Ishikawa (cell line): ENCODE measurements at regions not wholly inside any gene's neighbourhood (a gene's known extent, or its start where the extent isn't known, plus 50 kb on each side); places are given as distances from the start of the nearest gene placed in this dataset.

Source experiments
- CREB1 ChIP-seq: IDR thresholded peaks from 2 replicates; pipeline ENCODE4 v1.6.1; 2012; ENCODE audit warnings: low read depth
- RAD21 ChIP-seq: IDR thresholded peaks from 2 replicates; pipeline ENCODE4 v1.6.1; 2012; ENCODE audit warnings: low read depth
- TAF1 ChIP-seq: IDR thresholded peaks from 2 replicates; pipeline ENCODE4 v1.6.1; 2012; ENCODE audit warnings: low read depth, mild to moderate bottlenecking

DNA sequence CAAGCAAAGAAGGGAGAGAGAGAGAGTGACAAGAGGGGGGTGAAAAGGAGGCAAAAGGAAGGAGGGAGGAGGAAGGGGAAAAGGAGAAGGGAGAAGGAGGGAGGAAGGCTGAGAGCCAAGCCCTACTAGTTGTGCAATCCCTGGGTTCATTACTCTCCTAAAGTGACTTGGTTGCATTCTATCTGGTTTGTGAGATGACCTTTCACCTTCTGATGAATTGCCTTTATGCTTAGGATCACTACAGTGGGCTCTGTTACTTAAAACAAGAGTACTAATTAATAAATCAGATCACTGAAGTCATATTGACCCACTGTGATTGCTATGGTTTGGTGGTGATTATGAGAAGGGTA, 144.9 kb downstream of the KIF20B start:
- TF ChIP-seq CREB1 (no peak), TAF1 (no peak), RAD21 (no peak)
